SK-N-SH (cell line): ENCODE measurements at regions not wholly inside any gene's neighbourhood (a gene's known extent, or its start where the extent isn't known, plus 50 kb on each side); places are given as distances from the start of the nearest gene placed in this dataset.

Experiments used
- CTCF ChIA-PET: fragments of 300-600, 350-600 bp; formaldehyde crosslinking; extraction: SDS; loops from one replicate; lab custom pipeline; 2021; lab: Yijun Ruan, JAX
- POLR2A ChIA-PET: fragments of 350-600 bp; sonication (Branson Sonifier 250); formaldehyde crosslinking; extraction: SDS; loops from one replicate; lab custom pipeline; 2020; ENCODE audit warnings: antibody characterized with exemption, inconsistent platforms; lab: Yijun Ruan, JAX
- DNase-seq: peaks from one replicate; pipeline ENCODE4 v3.0.0; 2012
- H2AFZ ChIP-seq: fragments of 200-600 bp; sonication (generic); 2 replicates; pipeline ENCODE4 v1.8.1; 2016; ENCODE audit warnings: antibody characterized with exemption, mild to moderate bottlenecking, low read depth
- H3F3A ChIP-seq: fragments of 200-600 bp; sonication (generic); replicated peaks from 2 replicates; pipeline ENCODE3; 2016; ENCODE audit warnings: antibody characterized with exemption, mild to moderate bottlenecking; ENCODE audit not compliant: insufficient read depth
- H3K27ac ChIP-seq, 2 experiments: fragments of 200-500 bp in 1 of 2; fragments of 200-600 bp in 1 of 2; sonication (Bioruptor generic) in 1 of 2; sonication (generic), shearing (Covaris generic) in 1 of 2; 2 replicates each; pipeline versions ENCODE4 v1.5.1 to v1.6.1; 2014 to 2016; ENCODE audit warnings: low read depth in 2 of 2, inconsistent platforms in 1 of 2, low read length in 1 of 2, mild to moderate bottlenecking in 1 of 2, mixed read lengths in 1 of 2
- H3K27me3 ChIP-seq: fragments of 200-600 bp; sonication (generic), shearing (Covaris generic); 2 replicates; pipeline ENCODE4 v1.6.1; 2016; ENCODE audit warnings: mixed run types; ENCODE audit not compliant: insufficient read depth
- H3K36me3 ChIP-seq, 2 experiments: fragments of 200-500 bp in 1 of 2; fragments of 200-600 bp in 1 of 2; sonication (Bioruptor generic) in 1 of 2; sonication (generic) in 1 of 2; replicated peaks in 1 of 2; 2 replicates each; pipeline versions ENCODE3 to v1.5.1; 2014 to 2016; ENCODE audit warnings: low read length in 1 of 2, mild to moderate bottlenecking in 1 of 2; ENCODE audit not compliant: insufficient read depth in 2 of 2, control insufficient read depth in 1 of 2
- H3K4me1 ChIP-seq, 2 experiments: fragments of 200-500 bp in 1 of 2; fragments of 200-600 bp in 1 of 2; sonication (Bioruptor generic) in 1 of 2; sonication (generic), shearing (Covaris generic) in 1 of 2; 2 replicates each; pipeline versions ENCODE4 v1.5.1 to v1.6.1; 2014 to 2016; ENCODE audit warnings: low read depth in 1 of 2, low read length in 1 of 2, mixed run types in 1 of 2; ENCODE audit not compliant: insufficient read depth in 2 of 2, control insufficient read depth in 1 of 2
- H3K4me2 ChIP-seq: fragments of 200-600 bp; sonication (generic), shearing (Covaris generic); 2 replicates; pipeline ENCODE4 v1.6.1; 2017; ENCODE audit warnings: mixed run types
- H3K4me3 ChIP-seq, 2 experiments: fragments of 200-500 bp in 1 of 2; fragments of 200-600 bp in 1 of 2; sonication (Bioruptor generic) in 1 of 2; sonication (generic), shearing (Covaris generic) in 1 of 2; 2 replicates each; pipeline versions ENCODE4 v1.5.1 to v1.8.1; 2014 to 2016; ENCODE audit warnings: low read depth in 2 of 2, inconsistent platforms in 1 of 2, low read length in 1 of 2, mild to moderate bottlenecking in 1 of 2, mixed read lengths in 1 of 2, moderate library complexity in 1 of 2
- H3K79me2 ChIP-seq: fragments of 200-600 bp; sonication (generic); 2 replicates; pipeline ENCODE4 v1.8.1; 2017; ENCODE audit warnings: mild to moderate bottlenecking; ENCODE audit not compliant: insufficient read depth
- H3K9ac ChIP-seq: fragments of 200-600 bp; sonication (generic); 2 replicates; pipeline ENCODE4 v1.6.1; 2017; ENCODE audit warnings: mixed run types
- H3K9me2 ChIP-seq: fragments of 200-600 bp; sonication (generic); 2 replicates; pipeline ENCODE4 v1.6.1; 2017; ENCODE audit warnings: mixed run types
- H3K9me3 ChIP-seq: fragments of 200-600 bp; sonication (generic); 2 replicates; pipeline ENCODE4 v1.6.1; 2017; ENCODE audit warnings: mixed run types, mild to moderate bottlenecking, moderate library complexity
- H4K20me1 ChIP-seq: fragments of 200-600 bp; sonication (generic); 2 replicates; pipeline ENCODE4 v1.6.1; 2017; ENCODE audit warnings: mild to moderate bottlenecking, mixed run types; ENCODE audit not compliant: insufficient read depth
- CHD2 ChIP-seq: fragments of 150-350 bp; IDR thresholded peaks from 2 replicates; pipeline ENCODE4 v1.6.1; 2018; ENCODE audit warnings: low read length; ENCODE audit not compliant: partially characterized antibody
- ELF1 ChIP-seq: IDR thresholded peaks from 2 replicates; pipeline ENCODE4 v1.4.0; 2012
- GABPA ChIP-seq: IDR thresholded peaks from 2 replicates; pipeline ENCODE4 v1.4.0; 2012; ENCODE audit warnings: low read depth, mild to moderate bottlenecking
- GATA2 ChIP-seq: sonication (generic); formaldehyde crosslinking; IDR thresholded peaks from 2 replicates; pipeline ENCODE4 v1.5.0; 2020; ENCODE audit warnings: mild to moderate bottlenecking, missing genetic modification reagents
- IRF3 ChIP-seq: fragments of 150-350 bp; IDR thresholded peaks from 2 replicates; pipeline ENCODE4 v1.6.1; 2016; ENCODE audit warnings: mild to moderate bottlenecking, low read depth, low read length
- MAX ChIP-seq: IDR thresholded peaks from 2 replicates; pipeline ENCODE4 v1.4.0; 2012; ENCODE audit warnings: low read depth
- RCOR1 ChIP-seq: fragments of 150-350 bp; IDR thresholded peaks from 2 replicates; pipeline ENCODE4 v1.6.1; 2017; ENCODE audit warnings: antibody characterized with exemption, low read length
- REST ChIP-seq: IDR thresholded peaks from 2 replicates; pipeline ENCODE4 v1.6.1; 2012; ENCODE audit warnings: mild to moderate bottlenecking, low read depth, low read length, moderate library complexity
- RFX5 ChIP-seq: IDR thresholded peaks from 2 replicates; pipeline ENCODE4 v1.6.1; 2012; ENCODE audit warnings: mild to moderate bottlenecking, improper control_type of control experiment, low read length
- TAF1 ChIP-seq: IDR thresholded peaks from 2 replicates; pipeline ENCODE4 v1.6.1; 2012; ENCODE audit warnings: low read depth, mild to moderate bottlenecking, low read length, moderate library complexity, borderline replicate concordance
- TCF12 ChIP-seq: IDR thresholded peaks from 2 replicates; pipeline ENCODE4 v1.4.0; 2012
- TEAD4 ChIP-seq: IDR thresholded peaks from 2 replicates; pipeline ENCODE4 v1.4.0; 2012; ENCODE audit warnings: mild to moderate bottlenecking, borderline replicate concordance; ENCODE audit not compliant: insufficient read depth
- USF1 ChIP-seq: IDR thresholded peaks from 2 replicates; pipeline ENCODE4 v1.4.0; 2012; ENCODE audit warnings: low read depth, borderline replicate concordance
- YY1 ChIP-seq: IDR thresholded peaks from 2 replicates; pipeline ENCODE4 v1.4.0; 2012; ENCODE audit warnings: low read depth, mild to moderate bottlenecking
- ZBTB33 ChIP-seq: IDR thresholded peaks from 2 replicates; pipeline ENCODE4 v1.4.0; 2012; ENCODE audit warnings: low read depth, borderline replicate concordance
- WGBS: methylation state at CpG from one replicate; pipeline ENCODE4 v1.1.6; 2017; ENCODE audit warnings: low lambda C conversion rate; 5-methylcytosine and 5-hydroxymethylcytosine counted together

GRCh38 chr13:47121092-47121763 is 224.4 kb upstream of the HTR2A start (continued):
- TF ChIP-seq REST = no peak
- TF ChIP-seq MAX = no peak
- TF ChIP-seq, all 33 proteins: peak for 0

GRCh38 chr13:47120282-47120681 is 223.4 kb upstream of the HTR2A start:
- POLR2A ChIA-PET = no interaction called here
- Histone ChIP-seq H3K4me2 (peak overlapping the region; percentile 5; the same call in 1 of the 2 replicates), H3K4me1 (peaks cover 3 to 4% of the 10 kb centered on the region in 2 experiments), H3K36me3 (no peaks in the 10 kb centered on the region), H3K9me3 (no peaks in the 10 kb centered on the region), H3F3A (peaks cover 9% of the 10 kb centered on the region), H3K9me2 (no peaks in the 10 kb centered on the region), H3K79me2 (no peaks in the 10 kb centered on the region), H2AFZ (no peak overlapping the region; the same call in 1 of the 2 replicates), H3K27ac (peak overlapping the region in 1 of 2 experiments; percentile 44; a peak in 2 of 4 replicates), H3K4me3 (no peak overlapping the region), H3K27me3 (no peaks in the 10 kb centered on the region), H3K9ac (no peak overlapping the region), H4K20me1 (no peaks in the 10 kb centered on the region)
- 85% methylated on average over 5 of the region's 5 CpGs for WGBS
- CTCF ChIA-PET = interaction anchor here (1.0 kb wide), 1 partner anchor 16 kb away, joined by 3 read pairs; no protein-coding TSS in a partner anchor
- TF ChIP-seq TEAD4 = no peak
- TF ChIP-seq IRF3 = no peak
- DNase-seq = no peak

- H3K9me3 ChIP-seq = no peaks in the 10 kb centered on the region
- H3K9ac ChIP-seq = no peak overlapping the region
- no peak for DNase-seq
- H3K27me3 ChIP-seq = no peaks in the 10 kb centered on the region
- no peaks in the 10 kb centered on the region for H3K36me3 ChIP-seq
- 60% methylated on average over 2 of the region's 2 CpGs for WGBS
- peaks cover 9% of the 10 kb centered on the region for H3F3A ChIP-seq
- no peaks in the 10 kb centered on the region for H4K20me1 ChIP-seq
- H3K4me3 ChIP-seq = no peak overlapping the region
- peaks cover 3 to 6% of the 10 kb centered on the region in 2 experiments for H3K4me1 ChIP-seq
- H3K9me2 ChIP-seq = no peaks in the 10 kb centered on the region
- H3K4me2 ChIP-seq = peak overlapping the region; percentile 5; the same call in 1 of the 2 replicates
- POLR2A ChIA-PET = no interaction called here
- H3K27ac ChIP-seq = peak overlapping the region in 1 of 2 experiments; percentile 44; a peak in 2 of 4 replicates
- no peak overlapping the region; the same call in 1 of the 2 replicates for H2AFZ ChIP-seq
- CTCF ChIA-PET = no interaction called here
- no peaks in the 10 kb centered on the region for H3K79me2 ChIP-seq
- TF ChIP-seq TEAD4 (0 out of 2 replicates have a peak, but pooled peaks have one; percentile 26), TCF12 (peak; percentile 58), RFX5 (no peak), USF1 (no peak), TAF1 (no peak), ELF1 (no peak), CHD2 (no peak), GATA2 (no peak), ZBTB33 (no peak), RCOR1 (no peak), YY1 (no peak), GABPA (no peak), MAX (no peak)
These were observed 222.9 kb upstream of the HTR2A start for GRCh38 chr13:47119575-47120235.
